ENCODE measurements at regions not wholly inside any gene's neighbourhood (a gene's known extent, or its start where the extent isn't known, plus 50 kb on each side); places are given as distances from the start of the nearest gene placed in this dataset.

- no peak for TF ChIP-seq CTCF (IDR thresholded peaks at IDR 0.05; ENCODE audit: low read length)
- TF ChIP-seq EZH2 (optimal IDR thresholded peaks at IDR 0.05; ENCODE audit: low read depth, low read length), result no peak
Observed at GRCh38 chr13:64568748-64569147, 2661.4 kb downstream of the PCDH9 start.

Measured in MM.1S (cell line).